A673 (cell line): ENCODE measurements at regions not wholly inside any gene's neighbourhood (a gene's known extent, or its start where the extent isn't known, plus 50 kb on each side); places are given as distances from the start of the nearest gene placed in this dataset.
"Not testable (repeated sequence)": the region's sequence is repeated elsewhere in the genome, so short reads cannot be mapped to it uniquely, and the experiment has no call there.

Experiments
- BruUV-seq: library from RNA; stranded (reverse); fragments of 400-500 nt; replicated peaks from 2 replicates; lab custom pipeline; 2021; lab: Mats Ljungman, UMichigan
- CTCF ChIA-PET: fragments of 300-600 bp; sonication (Branson Sonifier 250); formaldehyde crosslinking; loops from one replicate; lab custom pipeline; 2022; ENCODE audit warnings: antibody characterized with exemption; lab: Charles Lee
- POLR2A ChIA-PET: fragments of 300-600 bp; sonication (Branson Sonifier 250); formaldehyde crosslinking; loops from one replicate; lab custom pipeline; 2022; ENCODE audit warnings: antibody characterized with exemption; ENCODE audit not compliant: low non-redundant PET; lab: Charles Lee
- DNase-seq: peaks from one replicate; pipeline ENCODE4 v3.0.0-alpha.2; 2015; ENCODE audit warnings: low spot score
- H3K27ac ChIP-seq: fragments of 200-600 bp; sonication (generic); 2 replicates; pipeline ENCODE4 v1.5.1; 2016; ENCODE audit warnings: mixed run types, low read depth, mild to moderate bottlenecking, mixed read lengths, antibody characterized with exemption, low read length; ENCODE audit not compliant: poor library complexity, severe bottlenecking
- H3K27me3 ChIP-seq: fragments of 200-600 bp; sonication (generic); replicated peaks from 2 replicates; pipeline ENCODE4 v1.6.1; 2017; ENCODE audit warnings: mixed run types, low read depth, mild to moderate bottlenecking, mixed read lengths, antibody characterized with exemption, low read length; ENCODE audit not compliant: insufficient read depth, poor library complexity
- H3K36me3 ChIP-seq: fragments of 200-600 bp; sonication (generic); 2 replicates; pipeline ENCODE4 v1.6.1; 2016; ENCODE audit warnings: mixed run types, mild to moderate bottlenecking, mixed read lengths, antibody characterized with exemption, low read length; ENCODE audit not compliant: insufficient read depth, poor library complexity, severe bottlenecking
- H3K4me1 ChIP-seq: fragments of 200-600 bp; sonication (generic); 2 replicates; pipeline ENCODE4 v1.6.1; 2017; ENCODE audit warnings: mixed run types, mild to moderate bottlenecking, mixed read lengths, antibody characterized with exemption, low read length; ENCODE audit not compliant: insufficient read depth, poor library complexity, severe bottlenecking
- H3K4me3 ChIP-seq: fragments of 200-600 bp; sonication (generic); 2 replicates; pipeline ENCODE4 v1.5.1; 2016; ENCODE audit warnings: low read depth, mixed run types, mild to moderate bottlenecking, mixed read lengths, low read length; ENCODE audit not compliant: poor library complexity, severe bottlenecking
- H3K9me3 ChIP-seq: fragments of 200-600 bp; sonication (generic); 2 replicates; pipeline ENCODE4 v1.6.1; 2016; ENCODE audit warnings: mixed run types, low read depth, mild to moderate bottlenecking, mixed read lengths, antibody characterized with exemption, low read length; ENCODE audit not compliant: poor library complexity, severe bottlenecking
- CTCF ChIP-seq: fragments of 300-800, 200-600 bp; sonication (generic); conservative IDR thresholded peaks from 2 replicates; pipeline ENCODE4 v1.5.1; 2017; ENCODE audit warnings: low read depth, mild to moderate bottlenecking, antibody characterized with exemption, low read length, moderate library complexity, mixed read lengths
- EZH2 ChIP-seq: fragments of 200-600 bp; sonication (generic); IDR thresholded peaks from 2 replicates; pipeline ENCODE4 v1.6.1; 2017; ENCODE audit warnings: borderline replicate concordance, low read depth, mild to moderate bottlenecking, mixed read lengths, antibody characterized with exemption, low read length; ENCODE audit not compliant: poor library complexity, severe bottlenecking
- intact Hi-C: fragments of 100-400 bp; cut with micrococcal nuclease; formaldehyde crosslinking; loops from one replicate; pipeline ENCODE4 v1.10.0; 2022; ENCODE audit not compliant: unreplicated experiment

- BruUV-seq: no TSS peak
- H3K9me3 ChIP-seq: no peaks in the 10 kb centered on the region
- no peaks in the 10 kb centered on the region for H3K4me1 ChIP-seq
- H3K27ac ChIP-seq: no peak overlapping the region
- ChIA-PET POLR2A (no interaction called here), CTCF (no interaction called here)
- TF ChIP-seq CTCF (no peak), EZH2 (no peak)
- DNase-seq: no peak
- intact Hi-C loops: no loop called here
- H3K27me3 ChIP-seq: peaks cover 35% of the 10 kb centered on the region
- H3K4me3 ChIP-seq: no peak overlapping the region
- no peaks in the 10 kb centered on the region for H3K36me3 ChIP-seq
Measured at GRCh38 chr10:118892255-118892654, 137.3 kb upstream of the NANOS1 start.

- POLR2A ChIA-PET, CTCF ChIA-PET, H3K4me1 ChIP-seq, intact Hi-C loops, H3K27ac ChIP-seq, DNase-seq, H3K4me3 ChIP-seq, BruUV-seq, H3K36me3 ChIP-seq, H3K9me3 ChIP-seq: not testable (repeated sequence)
- peaks cover 14% of the 10 kb centered on the region for H3K27me3 ChIP-seq
Measured at GRCh38 chr10:118894891-118895290, 134.6 kb upstream of the NANOS1 start.

GRCh38 chr10:118900617-118901016 lies 128.9 kb upstream of the NANOS1 start:
- intact Hi-C loops: no loop called here
- no peak overlapping the region for H3K27ac ChIP-seq
- H3K4me3 ChIP-seq: no peak overlapping the region
- POLR2A ChIA-PET: no interaction called here
- DNase-seq: no peak
- CTCF ChIA-PET: no interaction called here
- H3K27me3 ChIP-seq: peaks cover 16% of the 10 kb centered on the region
- BruUV-seq: no TSS peak
- no peaks in the 10 kb centered on the region for H3K9me3 ChIP-seq
- TF ChIP-seq EZH2 (no peak), CTCF (no peak)
- H3K36me3 ChIP-seq: no peaks in the 10 kb centered on the region
- H3K4me1 ChIP-seq: peaks cover 18% of the 10 kb centered on the region

- CTCF ChIA-PET: interaction anchor here (0.6 kb wide), 1 partner anchor 129 kb away, joined by 3 read pairs; no protein-coding TSS in a partner anchor
- DNase-seq: no peak
Measured at GRCh38 chr10:118901380-118901779, 128.1 kb upstream of the NANOS1 start.

More at GRCh38 chr10:118901380-118901779, 128.1 kb upstream of the NANOS1 start:
- intact Hi-C loops: no loop called here
- H3K36me3 ChIP-seq: no peaks in the 10 kb centered on the region
- no peak overlapping the region for H3K27ac ChIP-seq
- H3K4me3 ChIP-seq: no peak overlapping the region
- POLR2A ChIA-PET: no interaction called here
- no peak for TF ChIP-seq EZH2
- no peak for TF ChIP-seq CTCF
- H3K4me1 ChIP-seq: peaks cover 18% of the 10 kb centered on the region
- peaks cover 18% of the 10 kb centered on the region for H3K27me3 ChIP-seq
- no peaks in the 10 kb centered on the region for H3K9me3 ChIP-seq
- no TSS peak for BruUV-seq
